K562 (cell line): ENCODE measurements at regions not wholly inside any gene's neighbourhood (a gene's known extent, or its start where the extent isn't known, plus 50 kb on each side); places are given as distances from the start of the nearest gene placed in this dataset.

Experiments
- ATAC-seq: fragments of 200-7000 bp; cut with Tn5 transposase; 3 replicates; pipeline ENCODE4 v1.9.1; 2020; ENCODE audit warnings: moderate library complexity
- BruUV-seq: library from RNA; stranded (reverse); fragments of 400-500 nt; replicated peaks from 2 replicates; lab custom pipeline; 2021; lab: Mats Ljungman, UMichigan
- CTCF ChIA-PET: fragments of 300-600 bp; formaldehyde crosslinking; extraction: SDS; loops from one replicate; lab custom pipeline; 2021; ENCODE audit warnings: low intra/inter-chr PET ratio; lab: Yijun Ruan, JAX
- POLR2A ChIA-PET: fragments of 300-600, 350-650 bp; sonication (Branson Sonifier 250); formaldehyde crosslinking; extraction: SDS; loops from one replicate; lab custom pipeline; 2021; ENCODE audit warnings: antibody characterized with exemption, inconsistent platforms; lab: Yijun Ruan, JAX
- DNase-seq, 4 experiments: peaks; one replicate each; pipeline versions ENCODE4 v3.0.0 to v3.0.0-alpha.2; 2011 to 2018; ENCODE audit warnings: low spot score in 3 of 4, mixed read lengths in 3 of 4; ENCODE audit errors: extremely low read depth in 1 of 4
- FAIRE-seq: peaks from 2 replicates; lab custom pipeline; 2011; peaks lifted over from hg19 to GRCh38; lab: Jason Lieb, UNC
- H2AFZ ChIP-seq: 2 replicates; pipeline ENCODE4 v1.6.0; 2011; ENCODE audit warnings: low read depth, low read length, control low read depth, inconsistent platforms
- H3K27ac ChIP-seq: fragments of 200-600 bp; 3 replicates; pipeline ENCODE4 v1.8.0; 2011; ENCODE audit warnings: low read depth, mild to moderate bottlenecking, control low read depth, inconsistent platforms, low read length, moderate library complexity, mixed read lengths; ENCODE audit errors: extremely low read depth
- H3K27me3 ChIP-seq, 2 experiments: fragments of 300-600 bp in 1 of 2; 2 replicates in 1 of 2; 3 replicates in 1 of 2; pipeline versions ENCODE4 v1.6.0 to v1.8.0; 2011; ENCODE audit warnings: inconsistent platforms in 2 of 2, low read length in 2 of 2, mild to moderate bottlenecking in 1 of 2, mixed read lengths in 1 of 2, moderate library complexity in 1 of 2; ENCODE audit not compliant: control insufficient read depth in 2 of 2, insufficient read depth in 2 of 2
- H3K36me3 ChIP-seq: fragments of 300-600 bp; 3 replicates; pipeline ENCODE4 v1.8.0; 2011; ENCODE audit warnings: mild to moderate bottlenecking, low read length, inconsistent platforms; ENCODE audit not compliant: control insufficient read depth, insufficient read depth
- H3K4me1 ChIP-seq, 2 experiments: fragments of 200-600 bp in 1 of 2; replicated peaks in 1 of 2; 2 replicates in 1 of 2; 3 replicates in 1 of 2; pipeline versions ENCODE4 v1.5.1 to v1.8.0; 2011; ENCODE audit warnings: inconsistent platforms in 2 of 2, low read length in 2 of 2, mild to moderate bottlenecking in 1 of 2, mixed read lengths in 1 of 2, moderate library complexity in 1 of 2; ENCODE audit not compliant: control insufficient read depth in 2 of 2, insufficient read depth in 2 of 2
- H3K4me2 ChIP-seq: 2 replicates; pipeline ENCODE4 v1.6.1; 2011; ENCODE audit warnings: low read length, control low read depth, inconsistent platforms, mixed read lengths; ENCODE audit not compliant: insufficient read depth
- H3K4me3 ChIP-seq: fragments of 200-600 bp; sonication (generic), shearing (Covaris generic); 2 replicates; pipeline ENCODE4 v1.5.1; 2016; ENCODE audit warnings: control low read depth, inconsistent platforms
- H3K79me2 ChIP-seq: fragments of 200-600 bp; 3 replicates; pipeline ENCODE4 v1.8.0; 2011; ENCODE audit warnings: low read length, inconsistent platforms; ENCODE audit not compliant: control insufficient read depth, insufficient read depth
- H3K9ac ChIP-seq, 2 experiments: 2 replicates each; pipeline versions ENCODE4 v1.6.0 to v1.6.1; 2011; ENCODE audit warnings: low read depth in 2 of 2, low read length in 2 of 2, control low read depth in 1 of 2, inconsistent platforms in 1 of 2, mild to moderate bottlenecking in 1 of 2, mixed read lengths in 1 of 2; ENCODE audit not compliant: insufficient read depth in 1 of 2
- H3K9me1 ChIP-seq: one replicate; pipeline ENCODE4 v1.6.0; 2011; ENCODE audit warnings: inconsistent platforms, mild to moderate bottlenecking, low read length, moderate library complexity; ENCODE audit not compliant: control insufficient read depth, insufficient read depth
- H3K9me3 ChIP-seq: replicated peaks from 2 replicates; pipeline ENCODE4 v1.5.1; 2011; ENCODE audit warnings: low read depth, low read length, inconsistent platforms; ENCODE audit not compliant: control insufficient read depth, insufficient read depth
- H4K20me1 ChIP-seq: replicated peaks from 2 replicates; pipeline ENCODE4 v1.6.1; 2011; ENCODE audit warnings: low read length, inconsistent platforms, mixed read lengths; ENCODE audit not compliant: control insufficient read depth, insufficient read depth
- CEBPB ChIP-seq: fragments of 450-650 bp; IDR thresholded peaks from 2 replicates; pipeline ENCODE4 v1.6.1; 2016; ENCODE audit warnings: missing genetic modification characterization, missing compliant biosample characterization
- GABPA ChIP-seq: fragments of 200-800 bp; sonication (Bioruptor generic); conservative IDR thresholded peaks from 2 replicates; pipeline ENCODE4 v1.6.1; 2016; ENCODE audit warnings: low read depth, missing genetic modification characterization, missing compliant biosample characterization
- MGA ChIP-seq: fragments of 450-650 bp; IDR thresholded peaks from 2 replicates; pipeline ENCODE4 v1.6.1; 2016; ENCODE audit warnings: mild to moderate bottlenecking, moderate library complexity
- RAD51 ChIP-seq: fragments of 450-650 bp; IDR thresholded peaks from 2 replicates; pipeline ENCODE4 v1.7.1; 2016; ENCODE audit warnings: low read depth, mild to moderate bottlenecking, borderline replicate concordance
- USF2 ChIP-seq: sonication (generic); formaldehyde crosslinking; IDR thresholded peaks from 2 replicates; pipeline ENCODE4 v1.5.0; 2020; ENCODE audit warnings: missing genetic modification reagents
- ZNF449 ChIP-seq: fragments of 250-450 bp; sonication (Bioruptor Pico); IDR thresholded peaks from 2 replicates; pipeline ENCODE4 v1.8.0; 2022; ENCODE audit warnings: moderate library complexity, mild to moderate bottlenecking, inconsistent platforms
- ZNF780A ChIP-seq: fragments of 250-450 bp; sonication (Bioruptor Pico); IDR thresholded peaks from 2 replicates; pipeline ENCODE4 v1.5.0; 2021; ENCODE audit warnings: mild to moderate bottlenecking
- WGBS: fragments of 100-300 bp; shearing (Covaris generic); methylation state at CpG from one replicate; pipeline ENCODE4 v1.1.6; 2016; ENCODE audit warnings: low coverage, mixed read lengths; ENCODE audit not compliant: insufficient coverage; ENCODE audit errors: missing lambda C conversion rate; 5-methylcytosine and 5-hydroxymethylcytosine counted together
- in situ Hi-C: fragments of 300-500 bp; cut with MboI; formaldehyde crosslinking; loops from 4 replicates; pipeline ENCODE4 v1.15.0; 2018; ENCODE audit warnings: inconsistent platforms, mixed read lengths
- intact Hi-C: fragments of 100-400 bp; cut with micrococcal nuclease; formaldehyde crosslinking; loops from 2 replicates; pipeline ENCODE4 v1.14.2; 2022
- TF ChIP-seq, protein P1 (sequence below): fragments of 250-450 bp; sonication (Bioruptor Pico); IDR thresholded peaks from 2 replicates; pipeline ENCODE4 v1.5.0; 2021

DNA sequence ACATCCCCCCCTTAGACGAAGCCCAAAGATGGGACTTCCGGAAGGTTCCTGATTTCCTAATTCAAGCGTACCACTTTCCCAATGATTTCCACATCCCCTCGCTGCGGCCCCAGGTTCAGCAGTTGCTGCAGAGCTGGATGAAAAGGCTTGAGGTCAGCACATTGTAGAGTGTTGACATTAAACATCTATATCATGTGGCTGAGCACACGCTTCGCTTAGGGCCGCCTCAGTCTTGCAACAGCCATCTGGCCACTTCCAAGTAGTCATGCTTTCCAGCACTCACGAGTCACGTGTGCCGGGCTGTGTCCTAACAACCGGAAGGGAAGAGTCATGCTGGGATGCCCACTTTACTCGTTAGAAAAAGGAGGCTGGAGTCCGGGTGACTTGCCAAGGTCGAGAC lies 340.6 kb upstream of the IRX4 start:
- H3K9me1 ChIP-seq = no peaks in the 10 kb centered on the region
- H3K79me2 ChIP-seq = no peaks in the 10 kb centered on the region
- no peak for DNase-seq
- intact Hi-C loops (no loop called here), in situ Hi-C loops (no loop called here)
- FAIRE-seq = no peak
- under 1% methylated on average over 15 of the region's 15 CpGs for WGBS
- peaks cover 16 to 43% of the 10 kb centered on the region in 2 experiments for H3K27me3 ChIP-seq
- ChIA-PET POLR2A (no interaction called here), CTCF (no interaction called here)
- H3K9me3 ChIP-seq = no peaks in the 10 kb centered on the region
- H3K4me1 ChIP-seq = no peaks in the 10 kb centered on the region
- peak; percentile 52; the same call in 2 of the 3 replicates for ATAC-seq
- H2AFZ ChIP-seq = no peak overlapping the region
- no peak overlapping the region for H3K27ac ChIP-seq
- H3K36me3 ChIP-seq = no peaks in the 10 kb centered on the region
- no TSS peak for BruUV-seq
- no peak overlapping the region for H3K9ac ChIP-seq
- H3K4me2 ChIP-seq = no peak overlapping the region
- no peaks in the 10 kb centered on the region; the same call in 1 of the 2 replicates for H4K20me1 ChIP-seq
- H3K4me3 ChIP-seq = no peak overlapping the region
- TF ChIP-seq CEBPB (0 out of 2 replicates have a peak, but pooled peaks have one; percentile 19), GABPA (tag) (peak; percentile 27; the same call in 1 of the 2 replicates), RAD51 (0 out of 2 replicates have a peak, but pooled peaks have one; percentile 30), MGA (0 out of 2 replicates have a peak, but pooled peaks have one; percentile 20), ZNF780A (CRISPR knock-in tag) (no peak), ZNF449 (CRISPR knock-in tag) (no peak), USF2 (CRISPR knock-in tag) (peak; percentile 72)
- TF ChIP-seq, protein P1, sequence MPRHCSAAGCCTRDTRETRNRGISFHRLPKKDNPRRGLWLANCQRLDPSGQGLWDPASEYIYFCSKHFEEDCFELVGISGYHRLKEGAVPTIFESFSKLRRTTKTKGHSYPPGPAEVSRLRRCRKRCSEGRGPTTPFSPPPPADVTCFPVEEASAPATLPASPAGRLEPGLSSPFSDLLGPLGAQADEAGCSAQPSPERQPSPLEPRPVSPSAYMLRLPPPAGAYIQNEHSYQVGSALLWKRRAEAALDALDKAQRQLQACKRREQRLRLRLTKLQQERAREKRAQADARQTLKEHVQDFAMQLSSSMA (CRISPR knock-in tag) = no peak
